Neural cell (in vitro differentiated cells): ENCODE measurements at regions not wholly inside any gene's neighbourhood (a gene's known extent, or its start where the extent isn't known, plus 50 kb on each side); places are given as distances from the start of the nearest gene placed in this dataset.

Experiments used
- CTCF ChIP-seq: fragments of 450-650 bp; IDR thresholded peaks from 2 replicates; pipeline ENCODE4 v1.5.1; 2014; ENCODE audit warnings: antibody characterized with exemption, mild to moderate bottlenecking, moderate library complexity; ENCODE audit not compliant: poor library complexity, severe bottlenecking
- EP300 ChIP-seq: fragments of 450-650 bp; conservative IDR thresholded peaks from 2 replicates; pipeline ENCODE4 v1.6.1; 2014; ENCODE audit warnings: antibody characterized with exemption, mild to moderate bottlenecking, moderate library complexity; ENCODE audit not compliant: poor library complexity, severe bottlenecking
- EZH2 ChIP-seq: fragments of 200-600, 300-800 bp; shearing (Covaris generic), sonication (generic); IDR thresholded peaks from 2 replicates; pipeline ENCODE4 v1.6.1; 2014; ENCODE audit warnings: antibody characterized with exemption, low read length, borderline replicate concordance, mild to moderate bottlenecking; ENCODE audit not compliant: insufficient read depth, poor library complexity, severe bottlenecking
- MXI1 ChIP-seq: fragments of 450-650 bp; conservative IDR thresholded peaks from 2 replicates; pipeline ENCODE4 v1.6.1; 2014; ENCODE audit warnings: antibody characterized with exemption, mild to moderate bottlenecking; ENCODE audit not compliant: poor library complexity, severe bottlenecking
- POLR2AphosphoS5 ChIP-seq: IDR thresholded peaks from 2 replicates; pipeline ENCODE4 v1.6.1; 2012
- RAD21 ChIP-seq: fragments of 450-650 bp; conservative IDR thresholded peaks from 2 replicates; pipeline ENCODE4 v1.6.1; 2014; ENCODE audit warnings: antibody characterized with exemption, mild to moderate bottlenecking, moderate library complexity
- TF ChIP-seq, protein P1 (sequence below): IDR thresholded peaks from 2 replicates; pipeline ENCODE4 v1.6.1; 2012; ENCODE audit warnings: borderline replicate concordance

GRCh38 chr3:106930086-106930485, 447.2 kb upstream of the CCDC54 start:
- TF ChIP-seq POLR2AphosphoS5 (no peak), CTCF (no peak), EZH2 (no peak), EP300 (no peak), MXI1 (no peak), RAD21 (no peak)
- TF ChIP-seq, protein P1, sequence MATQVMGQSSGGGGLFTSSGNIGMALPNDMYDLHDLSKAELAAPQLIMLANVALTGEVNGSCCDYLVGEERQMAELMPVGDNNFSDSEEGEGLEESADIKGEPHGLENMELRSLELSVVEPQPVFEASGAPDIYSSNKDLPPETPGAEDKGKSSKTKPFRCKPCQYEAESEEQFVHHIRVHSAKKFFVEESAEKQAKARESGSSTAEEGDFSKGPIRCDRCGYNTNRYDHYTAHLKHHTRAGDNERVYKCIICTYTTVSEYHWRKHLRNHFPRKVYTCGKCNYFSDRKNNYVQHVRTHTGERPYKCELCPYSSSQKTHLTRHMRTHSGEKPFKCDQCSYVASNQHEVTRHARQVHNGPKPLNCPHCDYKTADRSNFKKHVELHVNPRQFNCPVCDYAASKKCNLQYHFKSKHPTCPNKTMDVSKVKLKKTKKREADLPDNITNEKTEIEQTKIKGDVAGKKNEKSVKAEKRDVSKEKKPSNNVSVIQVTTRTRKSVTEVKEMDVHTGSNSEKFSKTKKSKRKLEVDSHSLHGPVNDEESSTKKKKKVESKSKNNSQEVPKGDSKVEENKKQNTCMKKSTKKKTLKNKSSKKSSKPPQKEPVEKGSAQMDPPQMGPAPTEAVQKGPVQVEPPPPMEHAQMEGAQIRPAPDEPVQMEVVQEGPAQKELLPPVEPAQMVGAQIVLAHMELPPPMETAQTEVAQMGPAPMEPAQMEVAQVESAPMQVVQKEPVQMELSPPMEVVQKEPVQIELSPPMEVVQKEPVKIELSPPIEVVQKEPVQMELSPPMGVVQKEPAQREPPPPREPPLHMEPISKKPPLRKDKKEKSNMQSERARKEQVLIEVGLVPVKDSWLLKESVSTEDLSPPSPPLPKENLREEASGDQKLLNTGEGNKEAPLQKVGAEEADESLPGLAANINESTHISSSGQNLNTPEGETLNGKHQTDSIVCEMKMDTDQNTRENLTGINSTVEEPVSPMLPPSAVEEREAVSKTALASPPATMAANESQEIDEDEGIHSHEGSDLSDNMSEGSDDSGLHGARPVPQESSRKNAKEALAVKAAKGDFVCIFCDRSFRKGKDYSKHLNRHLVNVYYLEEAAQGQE: no peak
